Activated CD4-positive, alpha-beta T cell treated with anti-CD3 and anti-CD28 coated beads, Interleukin-2, amount 50 U/mL, for 1 hour (primary cell): ENCODE measurements at regions not wholly inside any gene's neighbourhood (a gene's known extent, or its start where the extent isn't known, plus 50 kb on each side); places are given as distances from the start of the nearest gene placed in this dataset.

ENCODE experiments used
- DNase-seq: peaks from one replicate; pipeline ENCODE4 v3.0.0-alpha.2; 2020

DNA sequence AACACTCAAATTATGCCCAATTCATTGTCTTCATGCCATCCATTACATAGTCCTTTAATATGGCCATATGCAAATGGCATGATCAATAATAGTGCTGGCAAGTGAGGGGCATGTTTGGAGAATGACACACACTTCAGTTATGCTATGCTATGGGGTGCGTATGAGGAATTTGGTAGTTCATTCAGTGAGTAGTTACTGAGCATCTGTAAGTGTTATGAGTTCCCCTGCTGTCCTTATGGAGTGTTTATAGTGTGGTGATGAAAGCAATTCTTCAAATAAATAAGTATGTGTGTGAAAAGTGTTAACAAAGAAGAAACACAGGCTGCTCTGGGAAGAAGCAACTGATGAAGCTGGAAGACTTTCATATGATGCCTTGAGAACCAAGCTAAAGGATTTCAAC, 383.7 kb upstream of the SLC14A2 start:
- no peak for DNase-seq

- DNase-seq, result no peak
These were observed 383.2 kb upstream of the SLC14A2 start for GRCh38 chr18:45232061-45232460.

- DNase-seq, result no peak
These were observed 378.6 kb upstream of the SLC14A2 start for GRCh38 chr18:45236676-45237075.

- DNase-seq, result no peak
These were observed 377.8 kb upstream of the SLC14A2 start for GRCh38 chr18:45237343-45238098.

DNA sequence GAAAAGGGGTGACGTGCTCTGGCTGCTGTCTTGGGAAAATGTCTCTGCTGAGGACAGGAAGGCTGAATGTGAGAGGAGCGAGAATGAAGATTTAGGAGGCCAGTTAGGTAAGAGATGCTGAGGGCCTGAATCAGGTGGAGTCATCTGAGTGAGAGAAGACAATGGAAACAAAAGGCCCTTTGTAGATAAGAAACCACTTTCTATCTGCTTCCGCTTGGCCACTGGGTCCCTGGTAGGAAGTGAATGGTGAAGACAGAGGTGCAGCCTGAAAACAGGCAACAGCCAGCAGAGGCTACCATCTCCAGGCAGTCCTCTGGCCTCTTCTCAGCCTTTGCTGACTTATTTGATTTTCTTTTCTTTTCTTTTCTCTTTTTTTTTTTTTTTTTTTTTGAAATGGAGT, 374.0 kb upstream of the SLC14A2 start:
- DNase-seq, result no peak

- no peak for DNase-seq
These were observed 373.2 kb upstream of the SLC14A2 start for GRCh38 chr18:45241982-45242565.

DNA sequence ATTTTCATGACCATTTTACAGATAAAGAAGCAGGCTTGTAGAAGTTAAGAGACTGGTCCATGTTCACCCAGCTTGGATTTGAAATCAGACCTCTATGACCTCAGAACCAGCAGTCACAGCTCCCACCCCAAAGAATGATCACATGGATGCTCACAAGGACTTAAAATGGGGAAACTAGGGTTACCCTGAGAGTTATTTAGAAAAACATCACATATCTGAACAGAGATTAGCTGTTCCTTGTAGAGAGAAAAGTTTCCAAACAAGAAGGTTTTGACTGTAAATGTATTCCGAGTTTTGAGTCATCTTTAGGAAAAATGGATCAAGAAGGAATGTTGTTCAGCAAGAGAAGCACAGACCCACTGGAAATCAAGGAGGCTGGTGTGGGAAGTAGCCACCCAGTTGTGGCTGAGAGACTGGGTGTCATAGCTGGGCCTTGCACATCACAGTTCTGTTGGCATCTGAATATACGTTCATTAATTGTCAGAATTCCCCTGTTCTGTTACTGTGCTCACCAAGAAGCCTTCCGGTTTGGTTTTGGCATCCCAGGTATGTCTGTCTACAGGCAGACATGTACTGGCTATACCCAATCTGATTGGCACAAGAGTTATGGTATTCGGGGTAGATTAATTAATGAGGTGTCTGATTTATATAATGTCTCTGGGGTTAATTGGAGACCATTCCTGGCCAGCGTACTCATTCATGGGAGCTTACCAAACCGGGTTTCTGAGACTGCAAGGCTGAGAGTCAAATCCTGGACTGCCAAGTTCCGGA, 371.8 kb upstream of the SLC14A2 start:
- no peak for DNase-seq

GRCh38 chr18:45245091-45245511, 370.2 kb upstream of the SLC14A2 start:
- no peak for DNase-seq

GRCh38 chr18:45248240-45248903, 366.9 kb upstream of the SLC14A2 start:
- DNase-seq, result no peak

DNA sequence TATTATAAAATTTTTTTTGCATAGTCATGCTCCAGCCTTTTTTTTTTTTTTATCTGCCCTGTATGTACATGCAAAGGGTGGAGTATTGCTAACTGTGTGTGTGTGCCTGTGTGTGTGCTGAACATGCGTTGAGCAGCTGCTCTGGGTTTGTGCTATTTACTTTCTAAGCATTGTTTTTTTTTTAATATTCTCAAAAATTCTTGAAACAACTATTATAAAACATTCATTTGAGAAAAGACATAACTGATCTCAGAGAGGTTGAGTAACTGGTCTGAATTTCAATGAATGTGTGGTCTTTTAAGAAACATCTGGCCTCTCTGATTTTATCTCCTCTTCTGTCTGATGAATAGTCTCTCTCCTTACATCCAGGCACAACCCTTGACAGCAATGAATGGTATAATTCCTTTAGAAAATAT, 366.0 kb upstream of the SLC14A2 start:
- no peak for DNase-seq

GRCh38 chr18:45250479-45250878, 364.8 kb upstream of the SLC14A2 start:
- no peak for DNase-seq

DNA sequence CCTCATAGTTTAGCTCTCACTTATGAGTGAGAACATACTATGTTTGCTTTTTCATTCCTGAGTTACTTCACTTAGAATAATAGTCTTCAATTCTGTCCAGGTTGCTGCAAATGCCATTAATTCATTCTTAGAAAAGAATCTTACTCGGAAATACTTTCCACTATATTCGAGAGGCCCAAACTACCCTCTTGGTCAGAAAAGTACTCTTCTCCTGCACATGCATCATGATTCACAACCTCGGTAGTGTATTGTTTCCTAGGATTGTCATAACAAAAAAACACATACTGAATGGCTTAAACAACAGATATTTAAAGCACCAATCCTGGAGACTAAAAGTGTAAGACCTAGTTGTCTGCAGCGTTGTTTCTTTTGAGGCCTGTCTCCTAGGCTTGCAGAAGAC, 364.0 kb upstream of the SLC14A2 start:
- no peak for DNase-seq

- DNase-seq, result no peak
These were observed 362.8 kb upstream of the SLC14A2 start for GRCh38 chr18:45252474-45252873.

DNA sequence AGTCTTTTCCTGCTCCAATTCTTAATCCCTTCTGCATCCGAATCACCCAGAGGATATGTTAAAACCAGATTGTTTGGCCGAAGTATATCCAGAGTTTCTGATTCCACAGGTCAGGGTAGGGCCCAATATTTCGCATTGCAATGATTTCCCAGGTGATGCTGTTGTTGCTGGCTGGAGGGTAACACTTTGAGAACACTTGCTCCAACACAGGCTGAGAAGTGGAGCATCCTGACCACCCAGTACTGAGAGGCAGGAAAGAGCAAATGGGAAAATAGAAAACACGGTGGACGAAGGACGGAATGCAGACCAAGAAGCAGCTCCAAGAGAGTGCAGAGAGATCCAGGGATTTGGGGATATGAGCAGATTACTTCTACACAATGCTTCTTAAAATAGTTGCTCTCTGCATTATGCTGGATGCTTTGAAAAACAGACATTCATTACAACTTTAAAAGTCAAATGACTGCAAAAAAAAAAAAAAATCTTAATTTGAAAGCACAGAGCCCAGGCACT, 362.2 kb upstream of the SLC14A2 start:
- DNase-seq, result no peak

GRCh38 chr18:45253973-45254708, 361.1 kb upstream of the SLC14A2 start:
- DNase-seq, result no peak

GRCh38 chr18:45254709-45255082, 360.6 kb upstream of the SLC14A2 start:
- no peak for DNase-seq

- no peak for DNase-seq
These were observed 359.9 kb upstream of the SLC14A2 start for GRCh38 chr18:45255197-45255890.

- no peak for DNase-seq
These were observed 355.2 kb upstream of the SLC14A2 start for GRCh38 chr18:45260125-45260524.

DNA sequence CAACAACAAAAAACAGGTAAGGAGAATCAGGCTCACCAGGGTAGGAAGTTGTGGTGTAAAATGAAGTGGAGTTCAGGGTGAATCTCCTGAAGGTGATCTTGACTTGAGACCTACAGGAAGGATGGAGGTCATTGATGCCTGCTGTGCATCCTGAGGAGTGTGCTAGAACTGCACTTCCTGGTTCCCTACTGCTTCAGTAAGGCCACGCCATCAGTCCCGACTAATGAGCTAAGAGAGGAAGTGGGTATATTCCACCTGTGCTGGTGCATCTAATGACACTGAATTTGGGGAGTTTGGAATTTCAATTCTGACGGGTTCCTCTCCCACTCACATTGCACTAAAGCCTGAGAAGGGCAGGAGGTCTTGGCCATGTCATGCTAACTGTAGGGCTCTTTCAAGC, 349.3 kb upstream of the SLC14A2 start:
- DNase-seq, result no peak

- no peak for DNase-seq
These were observed 347.7 kb upstream of the SLC14A2 start for GRCh38 chr18:45267622-45268021.

- DNase-seq, result no peak
These were observed 346.7 kb upstream of the SLC14A2 start for GRCh38 chr18:45268583-45268982.

DNA sequence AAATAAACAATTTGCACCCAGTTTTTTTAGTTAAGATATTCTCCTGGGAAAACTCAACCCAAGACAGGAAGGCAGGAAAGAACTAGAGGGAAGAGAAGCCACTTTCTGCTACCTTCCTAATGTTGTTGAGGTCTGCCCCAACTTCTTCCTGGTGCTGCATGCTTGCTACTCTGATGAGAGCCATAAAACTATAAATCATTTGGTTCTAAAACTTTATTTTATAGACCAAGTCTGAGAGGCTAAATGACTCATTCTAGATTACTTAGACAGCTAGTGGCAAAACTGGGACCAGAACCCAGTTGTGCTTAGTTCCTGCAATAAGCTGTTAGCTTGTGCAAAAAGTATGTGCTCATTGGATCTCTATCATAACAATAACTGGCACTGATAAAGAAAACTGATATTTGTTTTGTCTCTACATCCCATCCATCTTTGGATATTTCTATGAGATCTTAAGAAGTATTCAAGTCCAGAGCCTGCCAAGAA, 344.9 kb upstream of the SLC14A2 start:
- DNase-seq, result no peak
